Upper lobe of left lung (tissue), 6 donors: ENCODE measurements at regions not wholly inside any gene's neighbourhood (a gene's known extent, or its start where the extent isn't known, plus 50 kb on each side); places are given as distances from the start of the nearest gene placed in this dataset.
"Not testable (repeated sequence)": the region's sequence is repeated elsewhere in the genome, so short reads cannot be mapped to it uniquely, and the experiment has no call there.

ENCODE experiments used
- ATAC-seq, 2 donors: fragments of 200-7000 bp; cut with Tn5 transposase; one replicate each; pipeline ENCODE4 v1.9.1; 2022; ENCODE audit warnings: mild to moderate bottlenecking in 2 of 2, moderate library complexity in 2 of 2; ENCODE audit not compliant: low FRiP score in 2 of 2
- DNase-seq, 2 donors: peaks; one replicate each; pipeline ENCODE4 v3.0.0-alpha.2; 2019 to 2020
- H3K27ac ChIP-seq, 4 donors: fragments of 200-600 bp; sonication (generic); one replicate each; pipeline ENCODE4 v1.5.1; 2016 to 2019
- H3K27me3 ChIP-seq, 4 donors: fragments of 200-600 bp; sonication (generic); one replicate each; pipeline ENCODE4 v1.5.1; 2017 to 2019
- H3K36me3 ChIP-seq, 4 donors: fragments of 200-600 bp; sonication (generic); one replicate each; pipeline ENCODE4 v1.5.1; 2016 to 2019
- H3K4me1 ChIP-seq, 4 donors: fragments of 200-600 bp; sonication (generic); one replicate each; pipeline ENCODE4 v1.5.1; 2018 to 2019
- H3K4me3 ChIP-seq, 4 donors: fragments of 200-600 bp; sonication (generic); one replicate each; pipeline ENCODE4 v1.5.1; 2017 to 2019; ENCODE audit warnings: mild to moderate bottlenecking in 2 of 4, moderate library complexity in 1 of 4
- H3K9me3 ChIP-seq, 4 donors: fragments of 200-600 bp; sonication (generic); one replicate each; pipeline ENCODE4 v1.5.1; 2018 to 2019
- CTCF ChIP-seq, 6 experiments: fragments of 450-650 bp in 4 of 6; fragments of 200-600 bp in 2 of 6; sonication (generic) in 2 of 6; IDR thresholded peaks; one replicate each; pipeline ENCODE4 v1.5.1; 2016 to 2019; ENCODE audit warnings: antibody characterized with exemption in 6 of 6
- EP300 ChIP-seq, 4 donors: sonication (generic); formaldehyde crosslinking; IDR thresholded peaks; one replicate each; pipeline ENCODE4 v1.5.1; 2017; ENCODE audit warnings: antibody characterized with exemption in 4 of 4, control low read depth in 2 of 4
- POLR2A ChIP-seq, 4 donors: fragments of 450-650 bp; IDR thresholded peaks; one replicate each; pipeline ENCODE4 v1.5.1; 2016 to 2017; ENCODE audit warnings: antibody characterized with exemption in 4 of 4, mild to moderate bottlenecking in 2 of 4
- POLR2AphosphoS5 ChIP-seq, 2 donors: sonication (generic); formaldehyde crosslinking; IDR thresholded peaks; one replicate each; pipeline ENCODE4 v1.5.1; 2017; ENCODE audit warnings: antibody characterized with exemption in 2 of 2
- WGBS, 2 donors: methylation state at CpG; one replicate each; pipeline ENCODE4 v1.1.5; 2017 to 2018; 5-methylcytosine and 5-hydroxymethylcytosine counted together
- donor health status: DM: no; HTN: no; CAD: no; lungs with moderate emphysema.
- donor health status: DM: no; HTN: yes; CAD: no; lungs with severe emphysema.

- no peak overlapping the region for H3K27ac ChIP-seq
- no peaks in the 10 kb centered on the region for H3K27me3 ChIP-seq
- TF ChIP-seq POLR2AphosphoS5 (IDR thresholded peaks at IDR 0.05), result no peak
- no peak for TF ChIP-seq POLR2A (IDR thresholded peaks at IDR 0.05)
- no peak for TF ChIP-seq CTCF (IDR thresholded peaks at IDR 0.05)
- no peak for TF ChIP-seq EP300 (IDR thresholded peaks at IDR 0.05)
- 70 to 79% methylated on average over 10 of the region's 10 CpGs for WGBS, 2 donors
- DNase-seq (no peak), ATAC-seq (no peak)
- no peaks in the 10 kb centered on the region for H3K9me3 ChIP-seq
- H3K4me1 ChIP-seq, result no peaks in the 10 kb centered on the region
- no peak overlapping the region for H3K4me3 ChIP-seq
- no peaks in the 10 kb centered on the region for H3K36me3 ChIP-seq
Measured at GRCh38 chr17:31798205-31798724, 60.8 kb downstream of the COPRS start.

GRCh38 chr17:31795941-31796340 is 63.1 kb downstream of the COPRS start:
- H3K4me1 ChIP-seq, H3K27ac ChIP-seq, H3K27me3 ChIP-seq, H3K4me3 ChIP-seq, DNase-seq, H3K9me3 ChIP-seq, H3K36me3 ChIP-seq, ATAC-seq: not testable (repeated sequence)
- 95 to 97% methylated on average over 7 of the region's 7 CpGs for WGBS, 2 donors

- no peak for ATAC-seq
- H3K27me3 ChIP-seq, result no peaks in the 10 kb centered on the region
- WGBS, 2 donors, result 94 to 97% methylated on average over 5 of the region's 5 CpGs
Measured at GRCh38 chr17:31794111-31794510, 64.9 kb downstream of the COPRS start.

GRCh38 chr17:31793634-31794033 is 65.4 kb downstream of the COPRS start:
- not testable (repeated sequence) for H3K27me3 ChIP-seq, ATAC-seq, H3K27ac ChIP-seq, H3K4me3 ChIP-seq, DNase-seq, H3K36me3 ChIP-seq, H3K4me1 ChIP-seq, H3K9me3 ChIP-seq
- 89 to 93% methylated on average over 7 of the region's 7 CpGs for WGBS, 2 donors

More at GRCh38 chr17:31794111-31794510, 64.9 kb downstream of the COPRS start:
- Histone ChIP-seq H3K4me3 (no peak overlapping the region), H3K27ac (no peak overlapping the region), H3K4me1 (no peaks in the 10 kb centered on the region), H3K36me3 (no peaks in the 10 kb centered on the region), H3K9me3 (no peaks in the 10 kb centered on the region)
- TF ChIP-seq EP300 (IDR thresholded peaks at IDR 0.05) (no peak), POLR2AphosphoS5 (IDR thresholded peaks at IDR 0.05) (no peak), POLR2A (IDR thresholded peaks at IDR 0.05) (no peak), CTCF (IDR thresholded peaks at IDR 0.05) (no peak)
- no peak for DNase-seq

GRCh38 chr17:31792007-31792585 is 66.9 kb downstream of the COPRS start:
- no peak overlapping the region for H3K27ac ChIP-seq
- H3K9me3 ChIP-seq, result no peaks in the 10 kb centered on the region
- TF ChIP-seq POLR2AphosphoS5 (IDR thresholded peaks at IDR 0.05) (no peak), EP300 (IDR thresholded peaks at IDR 0.05) (no peak), POLR2A (IDR thresholded peaks at IDR 0.05) (no peak), CTCF (IDR thresholded peaks at IDR 0.05) (no peak)
- 65 to 72% methylated on average over 6 of the region's 6 CpGs for WGBS, 2 donors
- no peak for ATAC-seq
- no peaks in the 10 kb centered on the region for H3K4me1 ChIP-seq
- no peak overlapping the region for H3K4me3 ChIP-seq
- H3K36me3 ChIP-seq, result no peaks in the 10 kb centered on the region
- DNase-seq, result no peak
- H3K27me3 ChIP-seq, result no peaks in the 10 kb centered on the region
